GM19372 (cell line): ENCODE measurements at regions not wholly inside any gene's neighbourhood (a gene's known extent, or its start where the extent isn't known, plus 50 kb on each side); places are given as distances from the start of the nearest gene placed in this dataset.

Experiments
- ATAC-seq: cut with Tn5 transposase; IDR thresholded peaks from one replicate; pipeline ENCODE4 v1.9.1; 2021; ENCODE audit warnings: mild to moderate bottlenecking, low read depth, moderate library complexity; ENCODE audit not compliant: unreplicated experiment

DNA sequence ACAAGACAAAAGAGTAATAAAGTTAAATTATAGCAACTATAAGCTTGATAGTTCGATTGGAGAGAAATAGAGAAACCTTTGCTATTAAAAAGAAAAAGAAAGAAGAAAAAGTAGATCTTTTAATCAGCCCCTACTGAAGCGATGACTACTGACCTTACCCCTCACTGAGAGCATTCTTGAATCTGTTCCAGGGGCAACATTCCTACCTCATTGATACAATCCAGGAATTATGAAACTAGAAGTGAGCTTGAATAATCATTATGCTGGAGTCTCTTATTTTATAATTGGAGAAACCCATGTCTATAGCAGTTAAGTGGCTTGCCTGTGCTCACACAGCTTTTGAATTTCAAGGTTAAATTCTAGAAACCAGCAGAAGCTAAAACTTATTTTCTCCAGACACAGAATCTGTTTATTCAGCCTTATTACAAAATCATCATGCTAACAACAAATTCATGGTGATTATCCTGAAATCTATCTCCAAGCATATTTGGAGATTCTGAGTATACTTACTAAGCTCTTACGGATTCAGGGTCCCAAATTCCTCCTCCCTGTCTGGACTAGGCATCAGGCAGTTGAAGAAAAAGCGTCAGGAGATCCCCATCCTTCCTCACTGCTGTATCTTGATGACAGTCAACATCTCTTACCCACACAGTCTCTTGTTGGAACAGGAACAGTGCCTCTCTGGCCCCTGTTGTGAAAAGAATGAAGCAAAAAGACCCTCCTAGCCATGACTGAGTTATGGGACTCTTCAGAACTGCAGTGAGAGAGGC lies 547.6 kb upstream of the WWC1 start:
- no peak for ATAC-seq

DNA sequence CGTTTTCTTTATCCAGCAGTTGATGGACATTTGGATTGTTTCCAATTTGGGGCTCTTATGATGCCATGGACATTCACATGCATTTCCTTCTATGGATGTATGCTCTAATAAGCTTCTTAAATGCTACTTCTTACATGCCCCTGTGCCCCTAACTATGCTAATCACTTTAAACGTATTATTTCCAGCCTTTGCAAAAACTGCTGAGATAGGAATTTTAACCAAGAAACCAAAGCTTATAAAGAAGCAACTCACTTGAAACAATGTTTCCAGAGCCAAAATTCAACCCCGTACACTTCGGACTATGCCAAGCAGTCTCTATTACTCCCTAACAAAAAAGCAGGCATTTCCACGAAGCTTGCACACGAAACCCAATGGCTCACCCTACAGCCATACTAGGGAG lies 545.6 kb upstream of the WWC1 start:
- ATAC-seq = no peak

DNA sequence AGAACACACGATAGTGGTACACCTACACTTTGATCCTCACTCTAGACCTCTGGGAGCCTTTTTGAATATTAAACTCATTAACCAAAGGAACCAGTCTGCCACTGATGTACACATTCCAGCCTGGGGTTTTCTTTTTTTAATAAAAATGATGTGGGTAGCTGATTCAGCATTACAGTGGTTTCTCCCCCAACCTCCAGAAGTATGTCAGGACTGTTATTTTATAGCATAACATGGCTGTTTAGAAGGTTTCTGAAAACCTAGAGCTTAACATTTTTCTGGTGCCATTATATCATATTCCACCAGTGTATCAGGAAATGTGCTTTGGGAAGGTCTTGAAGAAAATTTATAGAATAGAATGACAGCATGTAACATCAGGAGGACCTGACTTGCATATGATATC lies 540.9 kb upstream of the WWC1 start:
- ATAC-seq = no peak

DNA sequence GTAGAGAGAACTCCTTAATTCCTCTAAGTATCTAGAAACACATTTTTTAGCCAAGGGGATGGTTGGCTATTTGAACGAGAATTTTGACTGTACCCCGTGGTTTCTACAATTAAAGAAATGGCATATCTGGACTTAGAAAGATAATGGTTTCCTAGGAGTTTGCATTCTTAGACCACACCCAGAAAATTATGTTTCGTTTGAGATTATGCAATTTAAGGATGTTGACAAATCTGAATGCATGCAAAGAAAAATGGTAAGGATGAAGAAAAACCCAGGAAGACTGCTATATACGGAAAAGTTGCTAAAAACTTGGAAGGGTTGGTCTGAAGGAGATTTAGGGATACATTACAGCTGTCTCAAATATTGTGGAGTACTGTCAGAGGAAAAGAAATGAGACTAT lies 538.5 kb upstream of the WWC1 start:
- ATAC-seq = no peak

DNA sequence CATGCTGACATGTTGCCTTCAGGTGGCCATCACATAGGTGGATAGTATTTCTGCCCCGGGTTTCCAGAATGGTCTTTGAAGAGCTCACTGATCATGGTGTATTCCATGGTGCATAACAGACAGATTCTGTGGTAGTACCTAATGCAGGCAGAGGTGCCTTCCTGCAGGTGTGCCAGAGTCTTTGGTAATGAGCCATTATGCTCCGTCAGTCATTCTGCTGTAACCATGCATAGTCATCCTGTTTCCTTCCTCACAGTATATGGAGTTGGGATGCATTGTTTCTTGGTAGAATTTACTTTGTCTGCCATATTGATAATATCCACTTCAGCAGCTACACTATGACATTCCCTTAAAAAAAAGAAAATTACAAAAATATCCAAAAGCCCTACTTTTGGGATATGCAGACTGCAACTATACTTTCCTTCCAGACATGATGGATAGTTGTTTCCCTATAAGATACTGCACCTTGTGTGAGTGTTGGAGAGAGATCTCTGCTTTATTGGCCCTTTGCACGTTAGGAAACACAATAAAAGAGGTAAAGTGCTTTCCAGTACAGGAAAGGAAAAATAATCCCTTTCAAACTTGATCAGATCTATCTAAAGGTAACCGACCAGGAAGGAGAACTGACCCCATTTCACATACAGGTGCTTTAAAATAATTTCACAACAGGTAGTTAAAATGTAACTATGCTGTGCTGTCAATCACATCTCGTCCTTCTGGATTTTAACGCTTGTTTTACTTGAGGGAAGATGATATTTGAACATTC lies 537.5 kb upstream of the WWC1 start:
- ATAC-seq = no peak

DNA sequence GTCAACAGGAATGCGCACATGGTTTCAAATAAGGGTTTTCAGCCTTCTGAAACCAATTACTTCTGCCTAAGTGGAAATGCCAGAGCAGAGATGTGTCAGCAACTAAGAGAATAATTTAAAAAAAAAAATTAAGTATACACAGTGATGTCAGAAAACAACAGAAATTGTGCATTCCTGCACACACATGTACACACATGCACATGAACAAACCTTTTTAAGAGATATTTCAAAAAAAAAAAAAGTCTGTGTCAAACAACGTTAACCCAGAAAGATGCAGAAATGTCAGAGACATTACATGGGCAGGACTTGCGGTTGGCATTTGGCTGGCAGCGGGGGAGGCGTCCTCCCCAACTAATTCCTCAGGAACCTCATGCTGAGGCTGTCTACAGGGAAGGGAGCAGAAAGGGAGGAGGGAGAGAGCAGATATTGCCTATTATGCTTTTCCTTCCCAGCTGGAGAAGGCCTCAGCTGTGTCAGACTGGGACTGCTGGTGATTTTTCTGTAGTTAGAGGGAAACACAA lies 536.9 kb upstream of the WWC1 start:
- no peak for ATAC-seq

DNA sequence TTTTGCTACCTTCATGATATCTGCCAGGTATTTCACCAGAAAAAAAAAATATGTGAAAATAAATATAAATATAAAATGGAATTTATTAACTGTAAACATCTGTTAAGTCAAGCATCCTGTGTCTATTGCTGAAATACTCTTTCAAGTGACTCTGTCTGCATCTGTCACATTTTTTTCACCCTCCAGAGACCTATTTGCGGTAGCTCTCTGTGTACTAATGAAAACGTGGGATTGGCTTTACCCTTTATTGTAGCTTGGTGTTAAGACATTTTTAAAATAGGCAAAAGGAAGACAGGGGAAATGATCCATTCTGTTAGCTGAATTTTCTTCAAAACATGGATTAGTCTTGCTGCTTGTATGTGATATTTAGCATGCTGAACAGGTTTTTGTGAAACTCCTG lies 536.0 kb upstream of the WWC1 start:
- ATAC-seq = no peak

DNA sequence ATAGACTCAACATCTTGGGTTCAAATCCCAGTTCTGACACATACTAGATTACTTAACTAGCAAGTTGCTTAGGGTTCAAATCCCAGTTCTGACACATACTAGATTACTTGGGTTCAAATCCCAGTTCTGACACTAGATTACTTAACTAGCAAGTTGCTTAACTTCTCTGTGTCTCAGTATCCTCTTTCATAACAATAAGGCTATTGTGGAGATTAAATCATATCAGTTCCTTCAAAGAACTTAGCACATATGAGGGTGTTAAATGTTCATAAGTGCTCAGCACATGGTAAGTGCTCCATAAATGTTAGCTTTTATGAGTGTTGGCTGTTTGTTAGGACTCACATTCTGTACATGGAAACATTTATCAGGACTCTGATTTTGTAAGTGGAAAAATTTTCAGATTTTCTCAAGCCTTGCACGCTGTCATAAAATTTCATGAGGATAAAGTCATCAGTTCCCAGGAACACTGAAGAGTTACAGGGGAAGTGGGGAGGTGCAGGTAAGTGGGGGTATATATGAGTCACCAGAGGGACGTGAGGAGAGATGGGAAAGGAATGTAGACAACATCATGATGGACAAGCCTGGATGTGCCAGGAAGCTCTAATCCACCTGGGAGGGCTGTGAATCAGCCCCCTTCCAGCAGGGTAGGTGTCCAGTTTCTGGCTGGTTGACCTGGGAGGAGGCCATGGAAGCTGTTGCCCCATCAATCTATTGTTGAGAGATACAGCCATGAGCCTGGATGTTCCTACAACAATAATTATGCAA lies 532.2 kb upstream of the WWC1 start:
- ATAC-seq = no peak

DNA sequence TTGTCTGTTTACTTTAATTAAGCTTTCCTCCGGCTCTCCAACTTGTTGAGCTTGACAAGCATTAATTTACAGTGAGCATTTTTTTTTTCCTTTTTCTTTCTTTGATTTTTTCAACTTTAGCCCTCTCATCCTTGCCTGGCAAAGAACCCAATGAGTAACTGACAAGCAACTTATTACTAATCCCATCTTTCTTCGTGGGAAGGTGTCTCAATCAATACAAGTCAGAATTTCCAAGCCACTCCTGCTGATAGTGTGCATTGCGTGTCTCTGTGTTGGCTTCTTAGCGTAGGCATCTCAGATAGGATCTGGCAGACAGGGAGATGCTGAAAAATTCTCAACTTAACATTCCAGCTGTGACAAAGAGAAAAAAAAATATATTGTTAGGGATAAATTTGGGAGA lies 527.7 kb upstream of the WWC1 start:
- no peak for ATAC-seq

DNA sequence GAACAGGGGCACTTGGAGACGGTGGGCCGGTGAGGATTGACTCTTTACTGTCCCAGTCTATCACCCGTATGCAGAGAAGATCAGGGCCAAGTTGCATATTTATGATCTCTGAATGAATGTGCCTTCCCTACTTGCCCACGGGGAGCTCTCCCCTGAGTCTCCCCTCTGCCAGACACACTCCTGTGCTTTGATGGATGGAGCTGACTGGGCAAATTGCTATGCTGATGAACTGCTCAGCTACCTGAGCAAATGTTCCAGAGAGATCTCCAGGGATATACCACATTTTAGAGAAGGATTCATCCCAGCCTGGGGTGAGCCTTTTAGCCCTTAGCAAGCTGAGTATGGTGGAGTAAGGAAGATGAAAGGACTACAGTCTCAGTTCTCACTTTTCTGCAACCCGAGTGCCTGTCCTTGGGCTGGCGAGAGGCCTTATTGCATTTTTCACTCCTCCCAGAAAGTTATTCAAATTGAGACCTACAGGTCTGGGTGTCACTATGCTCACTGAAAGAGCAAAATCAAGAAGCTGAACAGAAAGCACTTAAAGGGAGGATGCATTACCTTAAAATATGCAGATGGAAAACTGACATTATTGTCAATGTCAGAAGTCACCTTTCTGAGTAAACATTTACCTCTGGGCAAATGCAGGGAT lies 526.7 kb upstream of the WWC1 start:
- ATAC-seq = no peak

DNA sequence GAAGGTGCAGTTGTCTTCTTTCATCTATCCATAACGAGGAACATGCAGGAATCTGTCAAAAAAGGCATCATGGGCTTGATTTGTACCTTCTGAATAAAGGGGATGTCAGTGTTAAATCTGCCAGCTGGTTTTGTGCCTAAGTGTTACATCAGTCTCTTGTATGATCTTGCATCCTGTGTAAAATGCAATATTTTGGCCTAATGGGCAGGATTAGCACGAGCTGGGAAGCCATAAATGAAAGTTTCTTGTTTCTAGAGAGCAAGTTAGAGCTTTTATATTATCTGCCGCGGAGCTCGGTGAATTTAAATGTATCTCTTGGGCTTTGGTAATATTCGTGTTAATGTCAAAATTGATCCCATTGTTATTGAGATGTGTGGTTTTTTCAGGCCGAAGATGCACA lies 526.1 kb upstream of the WWC1 start:
- no peak for ATAC-seq

DNA sequence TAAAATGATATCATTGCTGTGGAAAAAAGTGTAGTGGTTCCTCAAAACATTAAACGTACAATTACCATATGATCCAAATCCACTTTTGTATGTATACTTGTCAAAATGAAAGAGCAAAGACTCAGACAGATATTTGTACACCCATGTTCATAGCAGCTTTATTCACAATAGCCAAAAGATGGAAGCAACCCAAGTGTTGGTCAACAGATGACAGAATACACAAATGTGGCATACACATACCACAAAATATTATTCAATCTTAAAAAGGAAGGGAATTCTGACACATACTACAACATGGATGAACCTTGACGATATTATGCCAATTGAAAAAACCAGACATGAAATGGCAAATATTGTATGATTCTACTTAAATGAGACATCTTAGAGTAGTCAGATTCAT lies 524.5 kb upstream of the WWC1 start:
- ATAC-seq = no peak

DNA sequence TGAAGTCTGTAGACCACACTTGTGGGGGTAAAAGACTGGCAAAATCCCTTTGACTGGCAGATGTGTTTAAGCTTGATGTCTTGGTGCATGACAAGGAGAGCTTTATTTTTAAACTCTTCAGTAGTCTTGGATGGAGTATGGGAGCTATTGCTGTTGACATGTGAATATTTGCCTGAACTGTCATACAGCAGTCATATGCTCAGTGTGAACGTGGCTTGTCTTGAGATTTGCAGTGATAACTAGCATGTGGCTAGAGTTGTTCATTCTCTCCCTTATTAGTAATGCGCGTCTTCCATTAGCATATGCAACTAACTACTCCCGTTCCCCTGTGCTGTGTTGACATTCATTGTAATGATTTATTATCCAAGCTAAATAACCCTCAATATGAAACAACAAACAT lies 523.6 kb upstream of the WWC1 start:
- no peak for ATAC-seq

DNA sequence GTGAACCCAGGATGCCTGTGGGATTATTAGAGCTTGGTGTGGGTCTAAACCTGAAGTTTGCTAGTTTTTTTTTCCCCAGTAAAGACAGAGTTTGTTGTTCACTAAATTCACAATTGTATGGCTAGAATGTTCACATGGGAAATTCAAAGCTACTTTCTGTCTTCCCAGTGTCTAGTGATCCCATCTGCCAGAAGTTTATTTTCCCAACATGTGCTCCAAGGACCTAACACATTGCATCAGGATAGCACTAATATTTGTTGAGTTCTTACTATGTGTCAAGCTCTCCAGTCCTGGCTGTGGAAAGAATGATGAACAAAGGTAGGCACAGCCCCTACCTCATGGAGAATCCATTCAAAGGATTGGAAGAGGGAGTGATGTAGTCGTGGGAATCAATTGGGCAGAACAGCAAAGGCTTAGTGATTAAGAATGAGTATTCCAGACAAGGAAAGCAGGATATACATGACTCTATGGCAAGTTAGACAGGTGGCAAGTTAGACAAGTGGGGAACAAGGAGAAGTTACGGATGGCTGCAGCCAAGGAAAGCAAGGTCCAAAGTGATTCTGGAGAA lies 521.5 kb upstream of the WWC1 start:
- ATAC-seq = no peak

DNA sequence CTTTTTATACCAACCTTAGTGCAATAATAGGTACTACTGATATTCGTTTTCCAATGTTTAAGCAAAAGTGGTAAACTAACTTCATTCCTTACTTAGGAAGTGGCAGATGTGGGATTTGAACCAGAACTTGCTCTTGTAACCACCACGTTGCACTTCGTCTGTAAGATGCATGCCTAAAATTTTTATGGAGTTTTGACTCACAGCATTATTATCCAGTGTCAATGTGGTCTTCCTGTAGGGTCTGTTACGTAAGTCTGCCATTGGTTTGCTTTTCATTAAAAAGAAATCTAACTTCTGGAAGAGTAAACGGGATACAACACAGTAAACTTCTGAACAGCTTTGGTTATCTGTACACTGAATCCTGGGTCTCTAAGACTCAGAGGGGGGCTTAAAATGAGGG lies 521.0 kb upstream of the WWC1 start:
- ATAC-seq = no peak

DNA sequence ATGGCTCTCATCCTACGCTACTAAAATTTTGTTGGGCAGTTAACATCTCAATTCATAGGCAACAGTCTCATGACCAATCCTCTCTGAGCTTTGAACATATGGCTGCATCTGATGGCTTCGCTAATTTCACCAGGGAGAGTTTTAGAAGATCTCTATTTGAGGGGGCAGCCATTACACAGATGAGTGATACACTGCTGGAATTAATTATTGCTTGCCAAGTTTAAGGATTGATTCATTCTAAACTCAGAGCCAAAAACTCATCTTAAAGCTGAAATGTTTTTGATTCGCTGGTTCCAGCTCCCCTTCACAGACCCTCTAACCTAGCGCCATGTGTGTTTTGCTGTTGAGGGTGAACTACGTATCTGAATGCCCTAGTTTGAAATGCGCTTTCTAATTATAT lies 519.9 kb upstream of the WWC1 start:
- no peak for ATAC-seq

DNA sequence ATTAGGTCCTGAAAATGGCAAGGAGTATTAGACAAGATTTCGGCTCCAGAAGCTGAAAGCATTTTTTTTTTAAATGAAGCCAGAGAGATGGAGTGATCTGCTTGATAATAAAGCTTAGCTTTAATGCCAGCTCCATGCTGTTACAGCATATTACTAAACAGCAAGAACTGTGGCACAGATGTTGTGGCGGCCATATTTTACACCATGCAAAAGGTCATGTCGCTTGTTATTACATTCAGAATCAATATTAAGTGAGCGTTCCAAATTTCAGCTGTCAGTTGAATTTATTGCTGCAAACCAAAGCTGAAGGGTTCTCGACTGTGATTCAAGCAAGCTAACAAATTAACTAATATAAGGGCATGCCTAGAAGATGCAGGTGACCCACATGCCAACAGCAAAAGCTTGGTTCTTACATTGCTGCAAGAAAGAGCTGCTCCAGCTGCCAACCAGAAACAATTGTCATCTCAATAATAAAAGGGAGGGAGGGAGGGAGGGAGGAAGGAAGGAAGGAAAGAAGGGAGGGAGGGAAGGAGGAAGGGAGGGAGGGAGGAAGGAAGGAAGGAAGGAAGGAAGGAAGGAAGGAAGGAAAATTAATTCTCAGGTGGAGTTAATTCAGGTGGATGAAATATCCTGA lies 517.7 kb upstream of the WWC1 start:
- no peak for ATAC-seq

DNA sequence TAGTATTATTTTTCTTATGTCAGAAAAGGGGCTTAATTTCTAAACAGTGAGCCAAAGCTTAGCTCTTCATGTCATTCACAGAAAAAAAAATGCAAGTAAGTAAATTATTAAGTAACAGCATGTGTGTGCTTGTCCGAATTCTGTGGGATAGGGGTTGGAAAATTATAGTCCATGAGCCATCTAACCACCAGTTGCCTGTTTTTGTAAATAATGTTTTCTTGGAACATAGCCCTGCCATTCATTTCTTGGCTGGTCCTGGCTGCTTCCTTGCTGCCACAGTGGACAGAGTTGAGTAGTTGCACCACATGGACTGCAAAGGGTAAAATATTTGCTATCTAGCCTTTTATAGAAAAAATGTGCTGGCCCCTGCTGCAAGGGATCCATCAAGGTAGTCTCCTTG lies 513.7 kb upstream of the WWC1 start:
- ATAC-seq = no peak

DNA sequence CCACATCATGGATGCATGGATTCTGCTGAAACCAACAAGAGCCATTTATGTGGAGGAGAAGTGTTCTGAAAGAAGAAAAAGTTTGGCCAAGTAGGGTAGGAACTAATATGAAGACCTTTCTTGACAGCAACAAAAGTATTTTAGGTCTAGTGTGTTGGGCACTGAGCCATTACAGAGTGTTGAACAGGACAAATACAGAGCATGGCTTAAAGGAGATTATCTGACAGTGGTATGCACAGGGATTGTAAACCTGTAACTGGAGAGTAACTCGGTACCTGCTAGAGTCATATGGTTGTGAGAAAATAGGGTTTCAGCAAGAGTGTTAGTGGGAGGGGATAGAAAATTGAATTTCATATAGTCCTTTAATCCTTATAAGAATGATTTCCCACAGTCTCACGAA lies 513.2 kb upstream of the WWC1 start:
- no peak for ATAC-seq

DNA sequence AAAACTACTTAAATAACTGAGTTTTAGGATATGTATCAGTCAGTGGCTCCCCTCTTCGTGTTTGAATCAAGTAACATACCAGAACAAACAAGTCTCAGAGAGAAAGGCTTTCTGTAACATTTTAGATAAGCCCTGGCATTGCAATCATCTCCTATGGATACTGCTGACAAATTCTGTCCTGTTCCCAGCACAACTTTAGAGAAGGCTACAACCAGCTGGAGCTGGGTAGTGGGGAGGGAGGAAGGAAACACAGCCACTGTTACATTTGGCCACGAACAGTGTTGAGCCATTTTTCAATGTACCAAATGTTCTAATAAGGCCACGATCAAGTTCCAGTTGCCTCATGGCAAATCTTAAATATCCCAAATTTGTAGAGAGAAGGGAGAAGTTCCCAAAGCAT lies 511.8 kb upstream of the WWC1 start:
- no peak for ATAC-seq
